Transverse colon (tissue), 4 donors: ENCODE measurements at regions not wholly inside any gene's neighbourhood (a gene's known extent, or its start where the extent isn't known, plus 50 kb on each side); places are given as distances from the start of the nearest gene placed in this dataset.
A peak's percentile ranks its signal among the peaks of the same experiment; 100 is the strongest.
"Not testable (repeated sequence)": the region's sequence is repeated elsewhere in the genome, so short reads cannot be mapped to it uniquely, and the experiment has no call there.

Experiments
- DNase-seq: peaks from one replicate; pipeline ENCODE4 v3.0.0-alpha.2; 2019
- H3K27ac ChIP-seq, 4 donors: fragments of 200-600 bp; sonication (generic); 2 replicates each; pipeline ENCODE4 v1.5.1; 2016 to 2018; ENCODE audit warnings: inconsistent platforms in 4 of 4
- H3K27me3 ChIP-seq: fragments of 200-600 bp; sonication (generic); 2 replicates; pipeline ENCODE4 v1.5.1; 2017; ENCODE audit warnings: inconsistent platforms
- H3K36me3 ChIP-seq, 4 donors: fragments of 200-600 bp; sonication (generic); 2 replicates each; pipeline ENCODE4 v1.5.1; 2017 to 2019; ENCODE audit warnings: inconsistent platforms in 4 of 4
- H3K4me1 ChIP-seq, 4 donors: fragments of 200-600 bp; sonication (generic); 2 replicates each; pipeline ENCODE4 v1.5.1; 2017 to 2020; ENCODE audit warnings: inconsistent platforms in 4 of 4
- H3K4me3 ChIP-seq, 4 donors: fragments of 200-600 bp; sonication (generic); 1 replicate in 1 of 4; 2 replicates in 3 of 4; pipeline versions ENCODE4 v1.5.1 to v1.6.1; 2017 to 2019; ENCODE audit warnings: inconsistent platforms in 4 of 4
- H3K9me3 ChIP-seq, 2 donors: fragments of 200-600 bp; sonication (generic); 2 replicates each; pipeline ENCODE4 v1.5.1; 2017 to 2019; ENCODE audit warnings: inconsistent platforms in 2 of 2
- CTCF ChIP-seq, 5 experiments: fragments of 200-600 bp in 3 of 5; fragments of 450-650 bp in 2 of 5; sonication (generic) in 3 of 5; IDR thresholded peaks; 1 replicate in 2 of 5; 2 replicates in 3 of 5; pipeline ENCODE4 v1.5.1; 2016 to 2017; ENCODE audit warnings: antibody characterized with exemption in 5 of 5, inconsistent platforms in 3 of 5, mild to moderate bottlenecking in 2 of 5, moderate library complexity in 1 of 5
- EP300 ChIP-seq: sonication (generic); formaldehyde crosslinking; IDR thresholded peaks from one replicate; pipeline ENCODE4 v1.6.1; 2017; ENCODE audit warnings: antibody characterized with exemption, low read depth
- POLR2A ChIP-seq: fragments of 450-650 bp; IDR thresholded peaks from one replicate; pipeline ENCODE4 v1.6.1; 2016; ENCODE audit warnings: antibody characterized with exemption, mild to moderate bottlenecking, moderate library complexity
- POLR2AphosphoS5 ChIP-seq, 3 donors: sonication (generic); formaldehyde crosslinking; IDR thresholded peaks; one replicate each; pipeline ENCODE4 v1.6.1; 2016; ENCODE audit warnings: antibody characterized with exemption in 3 of 3
- WGBS, 2 donors: methylation state at CpG; one replicate each; pipeline ENCODE4 v1.1.5; 2018; ENCODE audit warnings: low coverage in 1 of 2; 5-methylcytosine and 5-hydroxymethylcytosine counted together
- in situ Hi-C, 4 donors: fragments of 200-750 bp; cut with MboI; loops; one replicate each; pipeline versions ENCODE4 v1.15.0 to v1.15.1; 2017; ENCODE audit warnings: low sequenced_read_pairs in 3 of 4, low pct_ligation_motif_present in 1 of 4, low pct_unique_long_range_greater_than_20kb in 1 of 4
- intact Hi-C: fragments of 100-400 bp; cut with DNase I; formaldehyde crosslinking; loops from one replicate; pipeline ENCODE4 v1.15.1; 2023; ENCODE audit warnings: low total_unique reads

DNA sequence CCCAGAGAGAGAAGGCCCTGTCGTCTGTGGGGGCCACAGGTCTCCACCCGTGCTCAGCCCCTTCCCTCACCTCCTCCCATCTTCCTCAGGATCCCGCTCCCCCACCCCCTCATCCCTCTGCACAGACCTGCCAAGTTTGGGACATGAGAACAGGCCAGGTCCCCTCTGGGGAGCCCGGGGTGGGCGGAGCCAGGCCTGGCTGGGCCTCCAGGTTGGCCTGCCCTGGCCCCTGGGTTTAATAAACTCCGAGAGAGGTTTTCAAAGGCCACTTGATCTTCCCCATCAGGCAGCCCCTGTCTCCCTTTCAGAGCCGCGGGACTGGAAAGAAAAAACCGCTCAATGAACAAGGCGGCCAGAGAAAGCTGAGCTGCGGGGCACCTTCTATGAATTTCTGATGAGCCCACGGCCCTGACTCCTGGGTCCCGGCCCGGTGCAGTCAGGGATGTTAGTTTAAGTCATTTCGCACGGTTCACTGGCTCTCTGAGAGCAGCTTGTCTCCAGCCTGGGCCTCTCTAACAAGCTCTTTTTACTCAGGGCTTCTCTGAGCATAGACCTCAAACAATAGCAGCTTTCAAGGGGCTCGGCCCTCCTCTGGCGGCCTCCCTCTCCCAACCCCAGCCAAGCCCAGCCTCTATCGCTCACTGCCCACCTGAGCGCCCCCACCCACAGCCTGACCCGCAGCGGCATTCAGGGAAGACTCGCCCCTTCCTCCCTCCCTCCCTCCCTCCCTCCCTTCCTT, 64.8 kb downstream of the RPUSD4 start:
- WGBS, 2 donors = 58 to 67% methylated on average over 6 to 23 of the region's 23 CpGs
- H3K4me3 ChIP-seq = no peak overlapping the region
- H3K4me1 ChIP-seq = peaks cover 0 to 7% (median 2%) of the 10 kb centered on the region in 4 donors
- no peak for TF ChIP-seq EP300
- TF ChIP-seq POLR2A = no peak
- no peak for TF ChIP-seq CTCF (IDR thresholded peaks at IDR 0.05)
- TF ChIP-seq POLR2AphosphoS5 (IDR thresholded peaks at IDR 0.05) = no peak
- in situ Hi-C loops = no loop called here
- intact Hi-C loops = loop anchor here (10.0 kb wide), 1 partner anchor 82 kb away; the partner anchor contains the start of gene CDON
- H3K27ac ChIP-seq = no peak overlapping the region
- no peak for DNase-seq
- H3K27me3 ChIP-seq = peaks cover 4% of the 10 kb centered on the region
- H3K36me3 ChIP-seq = no peaks in the 10 kb centered on the region
- H3K9me3 ChIP-seq = no peaks in the 10 kb centered on the region

- in situ Hi-C loops = no loop called here
- Histone ChIP-seq H3K36me3 (no peaks in the 10 kb centered on the region), H3K4me3 (no peak overlapping the region), H3K4me1 (peaks cover 0 to 11% (median 3%) of the 10 kb centered on the region in 4 donors), H3K27ac (no peak overlapping the region), H3K27me3 (peaks cover 2% of the 10 kb centered on the region), H3K9me3 (no peaks in the 10 kb centered on the region)
- 84% methylated on average over 9 of the region's 9 CpGs; no CpG with 5 or more reads in 1 of the 2 donors for WGBS, 2 donors
- TF ChIP-seq EP300 = no peak
- TF ChIP-seq POLR2AphosphoS5 (IDR thresholded peaks at IDR 0.05) = no peak
- no peak for TF ChIP-seq CTCF (IDR thresholded peaks at IDR 0.05)
- no peak for TF ChIP-seq POLR2A
- no peak for DNase-seq
- intact Hi-C loops = loop anchor here (10.0 kb wide), 1 partner anchor 81 kb away; the partner anchor contains the start of gene CDON
These were observed 65.5 kb downstream of the RPUSD4 start for GRCh38 chr11:126145954-126146353.

GRCh38 chr11:126143491-126143890, 68.0 kb downstream of the RPUSD4 start:
- H3K36me3 ChIP-seq, H3K27ac ChIP-seq, H3K9me3 ChIP-seq, in situ Hi-C loops, H3K4me3 ChIP-seq, H3K27me3 ChIP-seq, DNase-seq: not testable (repeated sequence)
- intact Hi-C loops = loop anchor here (10.0 kb wide), 1 partner anchor 79 kb away; the partner anchor contains the start of gene CDON
- 67 to 70% methylated on average over 1 to 2 of the region's 2 CpGs for WGBS, 2 donors
- H3K4me1 ChIP-seq = peaks cover 3 to 35% (median 9%) of the 10 kb centered on the region in 4 donors

- in situ Hi-C loops (no loop called here), intact Hi-C loops (loop anchor here (10.0 kb wide), 1 partner anchor 76 kb away; the partner anchor contains the start of gene CDON)
- no peaks in the 10 kb centered on the region for H3K9me3 ChIP-seq
- 0 to 28% methylated on average over 3 to 7 of the region's 7 CpGs for WGBS, 2 donors
- no peaks in the 10 kb centered on the region for H3K36me3 ChIP-seq
- peak; percentile 57 for DNase-seq
- H3K27ac ChIP-seq = peak overlapping the region; percentile 25 to 82 (median 75)
- H3K4me1 ChIP-seq = peaks cover 7 to 45% (median 18%) of the 10 kb centered on the region in 4 donors
- TF ChIP-seq POLR2AphosphoS5 (IDR thresholded peaks at IDR 0.05) (peak in 2 of 3 donors; percentile 26 to 66), POLR2A (no peak)
- H3K4me3 ChIP-seq = no peak overlapping the region
- no peaks in the 10 kb centered on the region for H3K27me3 ChIP-seq
These were observed 70.5 kb downstream of the RPUSD4 start for GRCh38 chr11:126140926-126141280.

DNA sequence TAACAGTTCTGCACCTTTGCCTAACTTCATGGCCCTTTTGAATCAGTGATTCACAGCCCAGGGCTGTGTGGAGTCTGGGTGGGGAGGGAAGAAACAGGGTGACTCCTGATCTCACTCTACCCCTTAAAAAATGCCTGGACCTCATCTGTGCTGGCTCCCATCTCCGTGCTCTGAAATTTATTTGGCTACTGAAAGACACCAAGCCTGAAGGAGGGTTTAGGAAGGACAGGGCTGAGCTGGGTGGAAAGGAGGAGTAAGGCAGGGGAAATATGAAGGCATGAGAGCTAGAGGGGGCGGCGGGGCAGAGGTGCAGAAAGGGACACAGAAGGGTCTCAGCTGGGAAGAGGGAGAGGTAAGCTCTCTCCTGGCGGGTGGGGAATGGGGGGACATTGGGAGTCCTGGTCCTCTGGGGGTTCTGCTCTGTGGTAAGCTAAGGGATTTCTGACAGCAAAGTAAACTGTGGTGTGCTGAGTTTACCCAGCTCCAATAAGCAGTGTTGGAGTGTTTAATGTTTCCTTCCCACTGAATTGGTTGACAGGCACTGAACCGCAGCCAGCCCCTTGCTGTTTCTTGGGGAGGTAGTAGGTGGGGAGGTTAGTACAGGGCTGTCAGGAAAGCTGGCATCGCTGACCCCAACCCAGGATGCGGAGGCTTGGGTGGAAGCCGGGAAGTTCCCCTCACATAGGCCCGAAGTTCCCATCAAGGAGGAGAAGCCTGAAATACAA, 71.1 kb downstream of the RPUSD4 start:
- no peaks in the 10 kb centered on the region for H3K27me3 ChIP-seq
- no peaks in the 10 kb centered on the region for H3K36me3 ChIP-seq
- TF ChIP-seq POLR2A = no peak
- peak; percentile 12 to 82 (median 35) for TF ChIP-seq POLR2AphosphoS5 (IDR thresholded peaks at IDR 0.05)
- in situ Hi-C loops = no loop called here
- H3K4me1 ChIP-seq = peaks cover 7 to 50% (median 19%) of the 10 kb centered on the region in 4 donors
- 40 to 56% methylated on average over 1 to 9 of the region's 9 CpGs for WGBS, 2 donors
- intact Hi-C loops = loop anchor here (10.0 kb wide), 1 partner anchor 76 kb away; the partner anchor contains the start of gene CDON
- no peaks in the 10 kb centered on the region for H3K9me3 ChIP-seq
- H3K4me3 ChIP-seq = no peak overlapping the region
- no peak for DNase-seq
- H3K27ac ChIP-seq = peak overlapping the region; percentile 25 to 82 (median 75)
